Psoas muscle (tissue), 7 donors: ENCODE measurements at regions not wholly inside any gene's neighbourhood (a gene's known extent, or its start where the extent isn't known, plus 50 kb on each side); places are given as distances from the start of the nearest gene placed in this dataset.

Experiments used
- ATAC-seq, 4 donors: fragments of 200-7000 bp; cut with Tn5 transposase; one replicate each; pipeline ENCODE4 v1.9.1; 2020; ENCODE audit warnings: moderate library complexity in 3 of 4, mild to moderate bottlenecking in 2 of 4
- DNase-seq, 2 donors: peaks; one replicate each; pipeline ENCODE4 v3.0.0-alpha.2; 2020
- H3K27ac ChIP-seq: fragments of 200-600 bp; one replicate; pipeline ENCODE4 v1.8.0; 2022
- H3K27me3 ChIP-seq, 3 donors: fragments of 200-600 bp in 1 of 3; one replicate each; pipeline versions ENCODE4 v1.6.1 to v1.8.0; 2013 to 2022; ENCODE audit warnings: low read length in 2 of 3, mild to moderate bottlenecking in 2 of 3, moderate library complexity in 1 of 3; ENCODE audit not compliant: insufficient read depth in 3 of 3
- H3K36me3 ChIP-seq, 2 donors: fragments of 200-600 bp in 1 of 2; one replicate each; pipeline versions ENCODE4 v1.6.1 to v1.8.0; 2013 to 2022; ENCODE audit warnings: low read depth in 1 of 2, mild to moderate bottlenecking in 1 of 2, moderate library complexity in 1 of 2; ENCODE audit not compliant: insufficient read depth in 1 of 2
- H3K4me1 ChIP-seq: fragments of 200-600 bp; one replicate; pipeline ENCODE4 v1.8.0; 2022
- H3K4me3 ChIP-seq: fragments of 200-600 bp; one replicate; pipeline ENCODE4 v1.8.0; 2022; ENCODE audit warnings: mild to moderate bottlenecking
- H3K9me3 ChIP-seq: fragments of 200-600 bp; one replicate; pipeline ENCODE4 v1.8.0; 2022
- WGBS, 3 donors: extraction: QIAGEN DNeasy Blood & Tissue Kit; methylation state at CpG; one replicate each; pipeline versions ENCODE4 v1.1.6 to v1.1.7; 2013; 5-methylcytosine and 5-hydroxymethylcytosine counted together
- intact Hi-C, 2 donors: fragments of 100-400 bp; cut with DNase I; formaldehyde crosslinking; loops; one replicate each; pipeline versions ENCODE4 v1.11.0 to v1.14.2; 2022
- TF ChIP-seq, protein P1 (sequence below): fragments of 200-600 bp; IDR thresholded peaks from one replicate; pipeline ENCODE4 v1.8.0; 2022; ENCODE audit warnings: antibody characterized with exemption
- donor health status: healthy with polysubstance abuse.
- donor health status: DM: no; HTN: no; CAD: no; lungs with moderate emphysema.
- donor health status: Bipolar disorder and iron deficiency.
- donor health status: healthy.
- donor health status: DM: yes; HTN: yes; CAD: no.
- donor health status: DM: no; HTN: no; CAD: no.
- donor health status: DM: yes; HTN: yes; CAD: no.

DNA sequence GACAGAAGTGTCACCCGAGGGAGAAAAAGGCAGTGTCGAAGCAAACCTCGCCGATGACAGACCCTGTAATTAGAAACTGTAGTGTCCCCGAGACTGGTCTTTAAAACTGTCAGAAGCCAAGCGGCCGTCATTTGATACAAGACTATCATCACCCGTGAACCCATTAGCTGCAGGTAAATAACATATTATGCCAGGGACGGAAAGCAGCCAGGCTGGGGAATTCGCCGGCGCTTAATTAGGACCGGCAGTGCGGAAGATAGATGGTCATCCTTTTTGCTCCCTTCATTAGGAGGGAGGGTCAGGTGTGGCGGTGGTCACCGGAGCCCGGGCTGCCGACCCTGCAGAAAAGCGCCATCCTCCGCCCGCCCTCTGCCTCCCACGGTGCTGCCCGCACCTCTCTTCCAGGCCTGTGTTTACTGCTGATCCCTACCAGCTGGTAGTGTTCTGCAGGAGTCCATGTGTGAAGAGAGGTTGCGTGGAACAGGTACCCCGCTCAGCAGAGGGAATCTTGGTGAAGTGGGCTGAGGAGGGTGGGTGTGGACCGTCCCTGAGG, 109.4 kb upstream of the GSE1 start:
- TF ChIP-seq, protein P1, sequence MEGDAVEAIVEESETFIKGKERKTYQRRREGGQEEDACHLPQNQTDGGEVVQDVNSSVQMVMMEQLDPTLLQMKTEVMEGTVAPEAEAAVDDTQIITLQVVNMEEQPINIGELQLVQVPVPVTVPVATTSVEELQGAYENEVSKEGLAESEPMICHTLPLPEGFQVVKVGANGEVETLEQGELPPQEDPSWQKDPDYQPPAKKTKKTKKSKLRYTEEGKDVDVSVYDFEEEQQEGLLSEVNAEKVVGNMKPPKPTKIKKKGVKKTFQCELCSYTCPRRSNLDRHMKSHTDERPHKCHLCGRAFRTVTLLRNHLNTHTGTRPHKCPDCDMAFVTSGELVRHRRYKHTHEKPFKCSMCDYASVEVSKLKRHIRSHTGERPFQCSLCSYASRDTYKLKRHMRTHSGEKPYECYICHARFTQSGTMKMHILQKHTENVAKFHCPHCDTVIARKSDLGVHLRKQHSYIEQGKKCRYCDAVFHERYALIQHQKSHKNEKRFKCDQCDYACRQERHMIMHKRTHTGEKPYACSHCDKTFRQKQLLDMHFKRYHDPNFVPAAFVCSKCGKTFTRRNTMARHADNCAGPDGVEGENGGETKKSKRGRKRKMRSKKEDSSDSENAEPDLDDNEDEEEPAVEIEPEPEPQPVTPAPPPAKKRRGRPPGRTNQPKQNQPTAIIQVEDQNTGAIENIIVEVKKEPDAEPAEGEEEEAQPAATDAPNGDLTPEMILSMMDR = no peak
- no peaks in the 10 kb centered on the region for H3K9me3 ChIP-seq
- H3K27ac ChIP-seq = peak overlapping the region; percentile 50
- peaks cover 33% of the 10 kb centered on the region for H3K4me1 ChIP-seq
- WGBS, 3 donors = 74 to 96% (median 83%) methylated on average over 25 to 26 of the region's 26 CpGs
- ATAC-seq (peak in 3 of 4 donors; percentile 8 to 31 (median 20)), DNase-seq (no peak)
- H3K4me3 ChIP-seq = no peak overlapping the region
- H3K27me3 ChIP-seq = no peaks in the 10 kb centered on the region
- intact Hi-C loops = loop anchor here in 1 of 2 donors (5.0 kb wide), 1 partner anchor 39 kb away; no protein-coding TSS in a partner anchor
- H3K36me3 ChIP-seq = no peaks in the 10 kb centered on the region

DNA sequence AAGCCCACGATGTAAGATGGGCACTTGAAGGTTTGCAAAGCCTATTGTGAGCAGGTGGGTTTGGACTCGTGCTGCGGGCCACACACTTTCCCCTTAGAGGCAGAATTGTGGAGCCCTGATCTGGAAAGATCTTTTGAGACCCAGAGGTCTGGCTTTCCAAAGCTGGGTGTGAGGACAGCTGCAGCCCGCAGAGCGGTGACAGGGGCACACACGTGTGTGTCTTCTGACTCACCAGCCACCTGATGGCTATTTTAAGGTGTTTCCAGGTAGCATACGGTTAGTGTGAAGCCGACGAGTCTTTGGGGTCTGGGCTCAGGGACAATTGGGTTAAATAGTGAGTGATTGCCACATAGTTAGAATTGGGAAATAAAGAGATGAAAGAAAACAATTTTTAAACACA, 108.9 kb upstream of the GSE1 start:
- H3K36me3 ChIP-seq = no peaks in the 10 kb centered on the region
- H3K27me3 ChIP-seq = no peaks in the 10 kb centered on the region
- peak overlapping the region; percentile 50 for H3K27ac ChIP-seq
- ATAC-seq = peak; percentile 49 to 63 (median 60)
- no peaks in the 10 kb centered on the region for H3K9me3 ChIP-seq
- TF ChIP-seq, protein P1 = no peak
- peaks cover 32% of the 10 kb centered on the region for H3K4me1 ChIP-seq
- no peak for DNase-seq
- intact Hi-C loops = loop anchor here in 1 of 2 donors (5.0 kb wide), 1 partner anchor 38 kb away; no protein-coding TSS in a partner anchor
- H3K4me3 ChIP-seq = no peak overlapping the region
- 76 to 83% (median 81%) methylated on average over 9 of the region's 9 CpGs for WGBS, 3 donors

DNA sequence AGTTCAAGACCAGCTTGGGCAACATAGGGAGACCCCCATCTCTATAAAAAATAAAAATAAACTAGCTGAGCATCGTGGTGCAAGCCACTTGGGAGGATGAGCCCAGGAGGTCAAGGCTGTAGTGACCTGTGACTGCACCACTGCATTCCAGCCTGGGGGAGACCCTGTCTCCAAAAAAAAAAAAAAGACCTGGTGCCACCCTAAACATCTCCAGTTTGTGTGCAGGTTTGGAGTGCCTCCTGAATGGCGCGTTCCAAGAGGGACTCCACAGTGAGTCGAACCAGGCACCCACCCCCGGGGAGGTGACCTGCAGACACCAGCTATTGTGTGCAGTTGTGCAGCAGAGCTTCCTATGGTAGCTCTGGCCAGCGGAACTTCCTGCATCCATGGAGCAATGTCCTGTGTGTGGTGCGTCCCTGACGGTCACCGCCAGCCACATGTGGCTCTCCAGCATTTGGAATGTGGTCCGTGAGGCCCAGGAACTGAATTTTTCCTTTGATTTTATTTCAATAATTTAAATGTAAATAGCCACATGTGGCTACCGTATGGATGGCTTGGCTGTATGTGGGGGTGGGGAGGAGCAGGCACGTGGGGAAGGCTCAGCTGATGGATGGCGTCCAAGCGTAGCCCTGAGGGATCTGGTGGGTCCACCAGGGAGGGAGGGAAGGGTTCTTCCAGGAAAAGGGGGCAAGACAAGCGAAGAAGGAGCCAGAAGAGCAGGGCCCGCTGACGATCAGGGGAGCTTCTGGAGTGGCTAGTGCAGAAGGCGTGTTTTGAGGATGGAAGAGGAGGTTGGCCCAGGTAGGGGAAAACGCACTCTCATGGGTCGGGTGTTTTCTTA, 107.1 kb upstream of the GSE1 start:
- Histone ChIP-seq H3K36me3 (no peaks in the 10 kb centered on the region), H3K4me3 (no peak overlapping the region), H3K27me3 (no peaks in the 10 kb centered on the region), H3K9me3 (no peaks in the 10 kb centered on the region), H3K4me1 (peaks cover 32% of the 10 kb centered on the region), H3K27ac (no peak overlapping the region)
- intact Hi-C loops = loop anchor here in 1 of 2 donors (5.0 kb wide), 1 partner anchor 84 kb away; no protein-coding TSS in a partner anchor
- ATAC-seq (no peak), DNase-seq (no peak)
- TF ChIP-seq, protein P1 = no peak
- 72 to 81% (median 79%) methylated on average over 20 of the region's 20 CpGs for WGBS, 3 donors

DNA sequence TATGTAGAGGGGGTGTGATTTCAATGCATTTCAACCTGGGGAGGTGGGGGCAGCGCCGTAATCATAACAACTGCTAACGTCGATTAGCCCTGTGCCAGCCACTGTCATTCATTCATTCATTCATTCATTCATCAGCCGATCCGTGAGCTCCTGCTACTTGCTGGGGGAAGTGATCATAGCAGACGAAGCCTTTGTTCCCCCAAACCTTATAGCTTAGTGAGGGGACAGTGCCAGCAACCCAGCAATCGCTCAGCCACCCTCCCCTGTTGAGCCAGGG, 106.5 kb upstream of the GSE1 start:
- Histone ChIP-seq H3K4me1 (peaks cover 32% of the 10 kb centered on the region), H3K36me3 (no peaks in the 10 kb centered on the region), H3K9me3 (no peaks in the 10 kb centered on the region), H3K27me3 (no peaks in the 10 kb centered on the region), H3K4me3 (no peak overlapping the region), H3K27ac (no peak overlapping the region)
- TF ChIP-seq, protein P1 = no peak
- ATAC-seq (no peak), DNase-seq (no peak)
- 93 to 98% (median 97%) methylated on average over 8 of the region's 8 CpGs for WGBS, 3 donors
- intact Hi-C loops = loop anchor here in 1 of 2 donors (5.0 kb wide), 1 partner anchor 84 kb away; no protein-coding TSS in a partner anchor
